RWPE2 (cell line): ENCODE measurements at regions not wholly inside any gene's neighbourhood (a gene's known extent, or its start where the extent isn't known, plus 50 kb on each side); places are given as distances from the start of the nearest gene placed in this dataset.

Experiments
- ATAC-seq: fragments of 200-7000 bp; cut with Tn5 transposase; 3 replicates; pipeline ENCODE4 v1.9.1; 2021; ENCODE audit warnings: low read depth
- DNase-seq: peaks from one replicate; pipeline ENCODE4 v3.0.0-alpha.2; 2020; ENCODE audit warnings: low spot score
- H3K27ac ChIP-seq: fragments of 450-650 bp; 2 replicates; pipeline ENCODE4 v1.5.1; 2017; ENCODE audit warnings: mild to moderate bottlenecking; ENCODE audit not compliant: poor library complexity, severe bottlenecking
- H3K27me3 ChIP-seq: fragments of 250-450 bp; sonication (Bioruptor Pico); 2 replicates; pipeline ENCODE4 v1.5.1; 2021; ENCODE audit warnings: mild to moderate bottlenecking, moderate library complexity; ENCODE audit not compliant: insufficient read depth, poor library complexity, severe bottlenecking
- H3K36me3 ChIP-seq: fragments of 250-450 bp; sonication (Bioruptor Pico); 2 replicates; pipeline ENCODE4 v1.5.1; 2020; ENCODE audit warnings: low read depth, mild to moderate bottlenecking, moderate library complexity
- H3K4me1 ChIP-seq: fragments of 250-450 bp; sonication (Bioruptor Pico); 2 replicates; pipeline ENCODE4 v1.5.1; 2021; ENCODE audit warnings: mild to moderate bottlenecking, moderate library complexity; ENCODE audit not compliant: insufficient read depth, poor library complexity, severe bottlenecking
- H3K4me3 ChIP-seq: fragments of 250-450 bp; sonication (Bioruptor Pico); 2 replicates; pipeline ENCODE4 v1.5.1; 2021; ENCODE audit warnings: mild to moderate bottlenecking, moderate library complexity; ENCODE audit not compliant: severe bottlenecking
- H3K9me3 ChIP-seq: fragments of 250-450 bp; sonication (Bioruptor Pico); 2 replicates; pipeline ENCODE4 v1.5.1; 2021; ENCODE audit warnings: mild to moderate bottlenecking, moderate library complexity; ENCODE audit not compliant: severe bottlenecking
- CTCF ChIP-seq: fragments of 450-650 bp; IDR thresholded peaks from one replicate; pipeline ENCODE4 v1.5.1; 2017; ENCODE audit warnings: mild to moderate bottlenecking, moderate library complexity; ENCODE audit not compliant: poor library complexity, severe bottlenecking

GRCh38 chr2:228725031-228725430, 543.5 kb upstream of the SPHKAP start:
- H3K27me3 ChIP-seq: no peaks in the 10 kb centered on the region
- TF ChIP-seq CTCF: no peak
- DNase-seq: no peak
- H3K4me1 ChIP-seq: peaks cover 15% of the 10 kb centered on the region
- no peaks in the 10 kb centered on the region for H3K9me3 ChIP-seq
- ATAC-seq: no peak
- no peaks in the 10 kb centered on the region for H3K36me3 ChIP-seq
- no peak overlapping the region for H3K4me3 ChIP-seq
- H3K27ac ChIP-seq: no peak overlapping the region

- Histone ChIP-seq H3K27ac (no peak overlapping the region), H3K27me3 (no peaks in the 10 kb centered on the region), H3K4me3 (no peak overlapping the region), H3K36me3 (no peaks in the 10 kb centered on the region), H3K4me1 (peaks cover 6% of the 10 kb centered on the region), H3K9me3 (no peaks in the 10 kb centered on the region)
- DNase-seq: no peak
- no peak for ATAC-seq
- no peak for TF ChIP-seq CTCF
Observed at GRCh38 chr2:228723599-228723998, 542.1 kb upstream of the SPHKAP start.

GRCh38 chr2:228722311-228722710, 540.8 kb upstream of the SPHKAP start:
- Histone ChIP-seq H3K27me3 (no peaks in the 10 kb centered on the region), H3K9me3 (no peaks in the 10 kb centered on the region), H3K27ac (no peak overlapping the region), H3K4me1 (peaks cover 6% of the 10 kb centered on the region), H3K4me3 (no peak overlapping the region), H3K36me3 (no peaks in the 10 kb centered on the region)
- no peak for TF ChIP-seq CTCF
- ATAC-seq (peak; percentile 49; the same call in 2 of the 3 replicates), DNase-seq (no peak)

- peaks cover 6% of the 10 kb centered on the region for H3K4me1 ChIP-seq
- DNase-seq (no peak), ATAC-seq (no peak)
- H3K9me3 ChIP-seq: no peaks in the 10 kb centered on the region
- TF ChIP-seq CTCF: no peak
- H3K27me3 ChIP-seq: no peaks in the 10 kb centered on the region
- no peak overlapping the region for H3K4me3 ChIP-seq
- no peak overlapping the region for H3K27ac ChIP-seq
- H3K36me3 ChIP-seq: no peaks in the 10 kb centered on the region
Observed at GRCh38 chr2:228720895-228721294, 539.4 kb upstream of the SPHKAP start.

- Histone ChIP-seq H3K27ac (no peak overlapping the region), H3K36me3 (no peaks in the 10 kb centered on the region), H3K4me3 (no peak overlapping the region), H3K27me3 (no peaks in the 10 kb centered on the region), H3K4me1 (no peaks in the 10 kb centered on the region), H3K9me3 (no peaks in the 10 kb centered on the region)
- ATAC-seq: no peak
- no peak for TF ChIP-seq CTCF
- DNase-seq: no peak
Observed at GRCh38 chr2:228709788-228710371, 528.4 kb upstream of the SPHKAP start.
